WTC11 (cell line): ENCODE measurements at regions not wholly inside any gene's neighbourhood (a gene's known extent, or its start where the extent isn't known, plus 50 kb on each side); places are given as distances from the start of the nearest gene placed in this dataset.

Experiments used
- ATAC-seq: fragments of 200-7000 bp; cut with Tn5 transposase; 2 replicates; pipeline ENCODE4 v1.10.0; 2021; ENCODE audit warnings: mild to moderate bottlenecking, moderate library complexity
- CTCF ChIA-PET: fragments of 300-600 bp; sonication (Branson Sonifier 250); formaldehyde crosslinking; loops from one replicate; lab custom pipeline; 2021; ENCODE audit warnings: antibody characterized with exemption; lab: Charles Lee
- POLR2A ChIA-PET: fragments of 350-600 bp; sonication (Branson Sonifier 250); formaldehyde crosslinking; loops from one replicate; lab custom pipeline; 2021; ENCODE audit warnings: antibody characterized with exemption; lab: Charles Lee
- DNase-seq: peaks from one replicate; pipeline ENCODE4 v3.0.0; 2021; ENCODE audit warnings: low spot score
- H3K27ac Mint-ChIP-seq: 2 replicates; pipeline ENCODE4 v1.8.0; 2021; ENCODE audit warnings: mixed read lengths
- H3K27me3 Mint-ChIP-seq: 2 replicates; pipeline ENCODE4 v1.8.0; 2021; ENCODE audit warnings: low read depth, mild to moderate bottlenecking, moderate library complexity, mixed read lengths
- H3K36me3 Mint-ChIP-seq: 2 replicates; pipeline ENCODE4 v1.8.0; 2021; ENCODE audit warnings: mixed read lengths
- H3K4me1 Mint-ChIP-seq: 2 replicates; pipeline ENCODE4 v1.8.0; 2022; ENCODE audit warnings: mixed read lengths
- H3K4me3 Mint-ChIP-seq: 2 replicates; pipeline ENCODE4 v1.8.0; 2021; ENCODE audit warnings: mild to moderate bottlenecking, moderate library complexity, mixed read lengths
- H3K9me3 Mint-ChIP-seq: 2 replicates; pipeline ENCODE4 v1.8.0; 2021; ENCODE audit warnings: mixed read lengths
- CREB1 ChIP-seq: sonication (generic); formaldehyde crosslinking; IDR thresholded peaks from 2 replicates; pipeline ENCODE4 v1.8.0; 2023; ENCODE audit warnings: mild to moderate bottlenecking, missing genetic modification reagents
- ETV6 ChIP-seq: sonication (generic); formaldehyde crosslinking; IDR thresholded peaks from 2 replicates; pipeline ENCODE4 v1.8.1; 2022; ENCODE audit warnings: mild to moderate bottlenecking, missing genetic modification reagents
- GTF2I ChIP-seq: fragments of 250-450 bp; sonication (Bioruptor Pico); conservative IDR thresholded peaks from 2 replicates; pipeline ENCODE4 v1.4.0; 2021; ENCODE audit warnings: mild to moderate bottlenecking
- HMGA2 ChIP-seq: fragments of 250-450 bp; sonication (Bioruptor Pico); IDR thresholded peaks from 2 replicates; pipeline ENCODE4 v1.4.0; 2021; ENCODE audit warnings: mild to moderate bottlenecking, moderate library complexity
- JAZF1 ChIP-seq: fragments of 250-450 bp; sonication (Bioruptor Pico); IDR thresholded peaks from 2 replicates; pipeline ENCODE4 v1.9.0; 2021; ENCODE audit warnings: moderate library complexity, mild to moderate bottlenecking, inconsistent platforms
- PRRX2 ChIP-seq: fragments of 250-450 bp; sonication (Bioruptor Pico); IDR thresholded peaks from 2 replicates; pipeline ENCODE4 v1.8.0; 2021; ENCODE audit warnings: mild to moderate bottlenecking
- SMAD3 ChIP-seq: sonication (generic); formaldehyde crosslinking; IDR thresholded peaks from 2 replicates; pipeline ENCODE4 v1.8.0; 2022; ENCODE audit warnings: missing genetic modification reagents, mild to moderate bottlenecking, borderline replicate concordance
- TEAD1 ChIP-seq: sonication (generic); formaldehyde crosslinking; IDR thresholded peaks from 2 replicates; pipeline ENCODE4 v1.8.0; 2022; ENCODE audit warnings: mild to moderate bottlenecking, missing genetic modification reagents
- ZNF121 ChIP-seq: sonication (generic); formaldehyde crosslinking; IDR thresholded peaks from 2 replicates; pipeline ENCODE4 v1.8.0; 2023; ENCODE audit warnings: missing genetic modification reagents
- ZNF671 ChIP-seq: fragments of 250-450 bp; sonication (Bioruptor Pico); IDR thresholded peaks from 2 replicates; pipeline ENCODE4 v1.8.0; 2021; ENCODE audit warnings: mild to moderate bottlenecking
- TF ChIP-seq, protein P1 (sequence below): fragments of 200-600 bp; IDR thresholded peaks from 2 replicates; pipeline ENCODE4 v1.8.0; 2022; ENCODE audit warnings: antibody characterized with exemption
- TF ChIP-seq, protein P2 (sequence below): fragments of 250-450 bp; sonication (Bioruptor Pico); IDR thresholded peaks from 2 replicates; pipeline ENCODE4 v1.9.0; 2021; ENCODE audit warnings: moderate library complexity, mild to moderate bottlenecking, inconsistent platforms, borderline replicate concordance
- TF ChIP-seq, protein P3 (sequence below): fragments of 250-450 bp; sonication (Bioruptor Pico); IDR thresholded peaks from 2 replicates; pipeline ENCODE4 v1.9.0; 2021; ENCODE audit warnings: mild to moderate bottlenecking
- TF ChIP-seq, protein P4 (sequence below): sonication (generic); formaldehyde crosslinking; IDR thresholded peaks from 2 replicates; pipeline ENCODE4 v1.8.1; 2022; ENCODE audit warnings: missing genetic modification reagents, borderline replicate concordance
- TF ChIP-seq, protein P5 (sequence below): sonication (generic); formaldehyde crosslinking; IDR thresholded peaks from 2 replicates; pipeline ENCODE4 v1.8.1; 2023; ENCODE audit warnings: mild to moderate bottlenecking, missing genetic modification reagents, moderate library complexity
- TF ChIP-seq, protein P6 (sequence below): fragments of 250-450 bp; sonication (Bioruptor Pico); IDR thresholded peaks from 2 replicates; pipeline ENCODE4 v1.9.0; 2021; ENCODE audit warnings: mild to moderate bottlenecking, borderline replicate concordance
- TF ChIP-seq, protein P7 (sequence below): sonication (generic); formaldehyde crosslinking; IDR thresholded peaks from 2 replicates; pipeline ENCODE4 v1.8.0; 2022; ENCODE audit warnings: mild to moderate bottlenecking, missing genetic modification reagents

DNA sequence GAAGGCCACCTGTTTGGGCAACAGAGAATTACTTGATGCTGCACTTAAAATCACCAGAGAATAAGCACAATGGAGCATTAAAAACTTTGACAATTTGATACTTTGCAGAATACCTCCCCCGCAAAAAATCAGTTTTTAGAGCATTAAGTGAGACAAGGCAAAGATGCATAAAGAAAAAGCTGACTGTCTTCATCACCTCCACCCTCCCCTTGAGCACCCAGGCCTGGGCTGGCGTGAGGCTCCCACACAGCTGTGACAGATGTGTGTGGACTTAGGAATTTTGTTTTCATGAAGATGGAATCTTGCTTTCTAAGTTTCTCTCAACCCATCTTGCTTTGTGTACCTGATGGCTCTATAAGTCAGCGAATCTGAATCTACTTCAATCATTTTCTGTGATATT, 242.2 kb downstream of the EMX2 start (continued):
- TF ChIP-seq GTF2I (CRISPR knock-in tag), result no peak
- TF ChIP-seq TEAD1 (CRISPR knock-in tag), result no peak
- TF ChIP-seq ZNF121 (CRISPR knock-in tag), result no peak

DNA sequence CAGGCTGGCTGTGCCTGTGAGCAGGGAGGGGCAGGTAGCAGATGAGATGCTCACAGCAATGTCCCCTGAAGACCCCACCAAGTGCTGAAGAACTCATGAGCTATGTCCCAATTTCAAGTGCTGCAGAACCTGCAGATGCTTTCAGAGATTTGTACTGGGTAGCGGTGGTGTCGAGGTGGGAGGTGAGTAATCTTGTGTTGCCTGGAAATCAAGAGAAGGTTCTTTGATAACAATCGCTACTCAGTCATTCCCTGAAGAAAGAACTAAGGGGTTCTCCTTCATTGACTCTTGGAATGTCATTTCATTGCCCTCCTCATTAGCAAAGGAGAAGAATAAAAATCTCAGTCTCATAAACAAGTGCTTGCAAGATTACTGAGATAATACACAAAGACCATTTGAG, 246.4 kb downstream of the EMX2 start:
- DNase-seq (no peak), ATAC-seq (no peak)
- Mint-ChIP-seq H3K27me3 (no peaks in the 10 kb centered on the region; the same call in 1 of the 2 replicates), H3K36me3 (no peaks in the 10 kb centered on the region), H3K4me1 (no peaks in the 10 kb centered on the region), H3K4me3 (no peak overlapping the region), H3K27ac (no peak overlapping the region), H3K9me3 (no peaks in the 10 kb centered on the region; the same call in 1 of the 2 replicates)
- CTCF ChIA-PET, result no interaction called here
- POLR2A ChIA-PET, result no interaction called here
- no peak for TF ChIP-seq ZNF671 (CRISPR knock-in tag)
- TF ChIP-seq, protein P1, sequence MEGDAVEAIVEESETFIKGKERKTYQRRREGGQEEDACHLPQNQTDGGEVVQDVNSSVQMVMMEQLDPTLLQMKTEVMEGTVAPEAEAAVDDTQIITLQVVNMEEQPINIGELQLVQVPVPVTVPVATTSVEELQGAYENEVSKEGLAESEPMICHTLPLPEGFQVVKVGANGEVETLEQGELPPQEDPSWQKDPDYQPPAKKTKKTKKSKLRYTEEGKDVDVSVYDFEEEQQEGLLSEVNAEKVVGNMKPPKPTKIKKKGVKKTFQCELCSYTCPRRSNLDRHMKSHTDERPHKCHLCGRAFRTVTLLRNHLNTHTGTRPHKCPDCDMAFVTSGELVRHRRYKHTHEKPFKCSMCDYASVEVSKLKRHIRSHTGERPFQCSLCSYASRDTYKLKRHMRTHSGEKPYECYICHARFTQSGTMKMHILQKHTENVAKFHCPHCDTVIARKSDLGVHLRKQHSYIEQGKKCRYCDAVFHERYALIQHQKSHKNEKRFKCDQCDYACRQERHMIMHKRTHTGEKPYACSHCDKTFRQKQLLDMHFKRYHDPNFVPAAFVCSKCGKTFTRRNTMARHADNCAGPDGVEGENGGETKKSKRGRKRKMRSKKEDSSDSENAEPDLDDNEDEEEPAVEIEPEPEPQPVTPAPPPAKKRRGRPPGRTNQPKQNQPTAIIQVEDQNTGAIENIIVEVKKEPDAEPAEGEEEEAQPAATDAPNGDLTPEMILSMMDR, result no peak
- TF ChIP-seq, protein P2, sequence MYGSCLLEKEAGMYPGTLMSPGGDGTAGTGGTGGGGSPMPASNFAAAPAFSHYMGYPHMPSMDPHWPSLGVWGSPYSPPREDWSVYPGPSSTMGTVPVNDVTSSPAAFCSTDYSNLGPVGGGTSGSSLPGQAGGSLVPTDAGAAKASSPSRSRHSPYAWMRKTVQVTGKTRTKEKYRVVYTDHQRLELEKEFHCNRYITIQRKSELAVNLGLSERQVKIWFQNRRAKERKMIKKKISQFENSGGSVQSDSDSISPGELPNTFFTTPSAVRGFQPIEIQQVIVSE (CRISPR knock-in tag), result no peak
- TF ChIP-seq PRRX2 (CRISPR knock-in tag), result no peak
- TF ChIP-seq JAZF1 (CRISPR knock-in tag), result no peak
- TF ChIP-seq, protein P3, sequence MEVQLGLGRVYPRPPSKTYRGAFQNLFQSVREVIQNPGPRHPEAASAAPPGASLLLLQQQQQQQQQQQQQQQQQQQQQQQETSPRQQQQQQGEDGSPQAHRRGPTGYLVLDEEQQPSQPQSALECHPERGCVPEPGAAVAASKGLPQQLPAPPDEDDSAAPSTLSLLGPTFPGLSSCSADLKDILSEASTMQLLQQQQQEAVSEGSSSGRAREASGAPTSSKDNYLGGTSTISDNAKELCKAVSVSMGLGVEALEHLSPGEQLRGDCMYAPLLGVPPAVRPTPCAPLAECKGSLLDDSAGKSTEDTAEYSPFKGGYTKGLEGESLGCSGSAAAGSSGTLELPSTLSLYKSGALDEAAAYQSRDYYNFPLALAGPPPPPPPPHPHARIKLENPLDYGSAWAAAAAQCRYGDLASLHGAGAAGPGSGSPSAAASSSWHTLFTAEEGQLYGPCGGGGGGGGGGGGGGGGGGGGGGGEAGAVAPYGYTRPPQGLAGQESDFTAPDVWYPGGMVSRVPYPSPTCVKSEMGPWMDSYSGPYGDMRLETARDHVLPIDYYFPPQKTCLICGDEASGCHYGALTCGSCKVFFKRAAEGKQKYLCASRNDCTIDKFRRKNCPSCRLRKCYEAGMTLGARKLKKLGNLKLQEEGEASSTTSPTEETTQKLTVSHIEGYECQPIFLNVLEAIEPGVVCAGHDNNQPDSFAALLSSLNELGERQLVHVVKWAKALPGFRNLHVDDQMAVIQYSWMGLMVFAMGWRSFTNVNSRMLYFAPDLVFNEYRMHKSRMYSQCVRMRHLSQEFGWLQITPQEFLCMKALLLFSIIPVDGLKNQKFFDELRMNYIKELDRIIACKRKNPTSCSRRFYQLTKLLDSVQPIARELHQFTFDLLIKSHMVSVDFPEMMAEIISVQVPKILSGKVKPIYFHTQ (CRISPR knock-in tag), result no peak
- no peak for TF ChIP-seq HMGA2 (CRISPR knock-in tag)
- TF ChIP-seq, protein P4, sequence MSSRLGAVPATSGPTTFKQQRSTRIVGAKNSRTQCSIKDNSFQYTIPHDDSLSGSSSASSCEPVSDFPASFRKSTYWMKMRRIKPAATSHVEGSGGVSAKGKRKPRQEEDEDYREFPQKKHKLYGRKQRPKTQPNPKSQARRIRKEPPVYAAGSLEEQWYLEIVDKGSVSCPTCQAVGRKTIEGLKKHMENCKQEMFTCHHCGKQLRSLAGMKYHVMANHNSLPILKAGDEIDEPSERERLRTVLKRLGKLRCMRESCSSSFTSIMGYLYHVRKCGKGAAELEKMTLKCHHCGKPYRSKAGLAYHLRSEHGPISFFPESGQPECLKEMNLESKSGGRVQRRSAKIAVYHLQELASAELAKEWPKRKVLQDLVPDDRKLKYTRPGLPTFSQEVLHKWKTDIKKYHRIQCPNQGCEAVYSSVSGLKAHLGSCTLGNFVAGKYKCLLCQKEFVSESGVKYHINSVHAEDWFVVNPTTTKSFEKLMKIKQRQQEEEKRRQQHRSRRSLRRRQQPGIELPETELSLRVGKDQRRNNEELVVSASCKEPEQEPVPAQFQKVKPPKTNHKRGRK (CRISPR knock-in tag), result no peak
- TF ChIP-seq, protein P5, sequence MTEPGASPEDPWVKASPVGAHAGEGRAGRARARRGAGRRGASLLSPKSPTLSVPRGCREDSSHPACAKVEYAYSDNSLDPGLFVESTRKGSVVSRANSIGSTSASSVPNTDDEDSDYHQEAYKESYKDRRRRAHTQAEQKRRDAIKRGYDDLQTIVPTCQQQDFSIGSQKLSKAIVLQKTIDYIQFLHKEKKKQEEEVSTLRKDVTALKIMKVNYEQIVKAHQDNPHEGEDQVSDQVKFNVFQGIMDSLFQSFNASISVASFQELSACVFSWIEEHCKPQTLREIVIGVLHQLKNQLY (CRISPR knock-in tag), result no peak

DNA sequence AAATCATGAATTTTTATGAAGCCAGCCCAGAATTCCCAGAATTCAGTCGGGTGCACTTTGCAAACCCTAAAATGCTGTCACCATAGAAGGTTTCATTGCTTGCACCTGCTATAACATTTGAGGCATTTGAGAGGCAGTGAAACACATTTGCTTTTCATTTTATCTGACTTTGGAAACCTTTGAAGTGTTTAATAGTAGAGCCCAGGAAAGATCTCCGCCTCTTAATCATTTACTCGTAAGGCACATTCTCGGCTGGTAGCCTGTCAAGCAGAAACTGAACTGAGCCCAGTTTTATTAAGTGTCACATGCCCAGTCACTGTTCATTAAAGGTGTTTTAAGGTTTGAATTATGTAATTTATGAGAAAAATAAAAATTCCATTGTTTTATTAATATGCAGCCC, 247.6 kb downstream of the EMX2 start:
- TF ChIP-seq SMAD3 (CRISPR knock-in tag) (no peak), ZNF121 (CRISPR knock-in tag) (no peak), CREB1 (CRISPR knock-in tag) (no peak), ETV6 (CRISPR knock-in tag) (no peak)
- TF ChIP-seq, protein P5 (CRISPR knock-in tag), result no peak
- TF ChIP-seq, protein P6, sequence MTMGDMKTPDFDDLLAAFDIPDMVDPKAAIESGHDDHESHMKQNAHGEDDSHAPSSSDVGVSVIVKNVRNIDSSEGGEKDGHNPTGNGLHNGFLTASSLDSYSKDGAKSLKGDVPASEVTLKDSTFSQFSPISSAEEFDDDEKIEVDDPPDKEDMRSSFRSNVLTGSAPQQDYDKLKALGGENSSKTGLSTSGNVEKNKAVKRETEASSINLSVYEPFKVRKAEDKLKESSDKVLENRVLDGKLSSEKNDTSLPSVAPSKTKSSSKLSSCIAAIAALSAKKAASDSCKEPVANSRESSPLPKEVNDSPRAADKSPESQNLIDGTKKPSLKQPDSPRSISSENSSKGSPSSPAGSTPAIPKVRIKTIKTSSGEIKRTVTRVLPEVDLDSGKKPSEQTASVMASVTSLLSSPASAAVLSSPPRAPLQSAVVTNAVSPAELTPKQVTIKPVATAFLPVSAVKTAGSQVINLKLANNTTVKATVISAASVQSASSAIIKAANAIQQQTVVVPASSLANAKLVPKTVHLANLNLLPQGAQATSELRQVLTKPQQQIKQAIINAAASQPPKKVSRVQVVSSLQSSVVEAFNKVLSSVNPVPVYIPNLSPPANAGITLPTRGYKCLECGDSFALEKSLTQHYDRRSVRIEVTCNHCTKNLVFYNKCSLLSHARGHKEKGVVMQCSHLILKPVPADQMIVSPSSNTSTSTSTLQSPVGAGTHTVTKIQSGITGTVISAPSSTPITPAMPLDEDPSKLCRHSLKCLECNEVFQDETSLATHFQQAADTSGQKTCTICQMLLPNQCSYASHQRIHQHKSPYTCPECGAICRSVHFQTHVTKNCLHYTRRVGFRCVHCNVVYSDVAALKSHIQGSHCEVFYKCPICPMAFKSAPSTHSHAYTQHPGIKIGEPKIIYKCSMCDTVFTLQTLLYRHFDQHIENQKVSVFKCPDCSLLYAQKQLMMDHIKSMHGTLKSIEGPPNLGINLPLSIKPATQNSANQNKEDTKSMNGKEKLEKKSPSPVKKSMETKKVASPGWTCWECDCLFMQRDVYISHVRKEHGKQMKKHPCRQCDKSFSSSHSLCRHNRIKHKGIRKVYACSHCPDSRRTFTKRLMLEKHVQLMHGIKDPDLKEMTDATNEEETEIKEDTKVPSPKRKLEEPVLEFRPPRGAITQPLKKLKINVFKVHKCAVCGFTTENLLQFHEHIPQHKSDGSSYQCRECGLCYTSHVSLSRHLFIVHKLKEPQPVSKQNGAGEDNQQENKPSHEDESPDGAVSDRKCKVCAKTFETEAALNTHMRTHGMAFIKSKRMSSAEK (CRISPR knock-in tag), result no peak
- TF ChIP-seq, protein P7, sequence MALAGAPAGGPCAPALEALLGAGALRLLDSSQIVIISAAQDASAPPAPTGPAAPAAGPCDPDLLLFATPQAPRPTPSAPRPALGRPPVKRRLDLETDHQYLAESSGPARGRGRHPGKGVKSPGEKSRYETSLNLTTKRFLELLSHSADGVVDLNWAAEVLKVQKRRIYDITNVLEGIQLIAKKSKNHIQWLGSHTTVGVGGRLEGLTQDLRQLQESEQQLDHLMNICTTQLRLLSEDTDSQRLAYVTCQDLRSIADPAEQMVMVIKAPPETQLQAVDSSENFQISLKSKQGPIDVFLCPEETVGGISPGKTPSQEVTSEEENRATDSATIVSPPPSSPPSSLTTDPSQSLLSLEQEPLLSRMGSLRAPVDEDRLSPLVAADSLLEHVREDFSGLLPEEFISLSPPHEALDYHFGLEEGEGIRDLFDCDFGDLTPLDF (CRISPR knock-in tag), result no peak
- TF ChIP-seq, protein P4 (CRISPR knock-in tag), result no peak
- Mint-ChIP-seq H3K36me3 (no peaks in the 10 kb centered on the region), H3K27me3 (no peaks in the 10 kb centered on the region; the same call in 1 of the 2 replicates), H3K27ac (no peak overlapping the region), H3K4me1 (no peaks in the 10 kb centered on the region), H3K9me3 (no peaks in the 10 kb centered on the region; the same call in 1 of the 2 replicates), H3K4me3 (no peak overlapping the region)
- ChIA-PET CTCF (no interaction called here), POLR2A (no interaction called here)
- ATAC-seq (no peak), DNase-seq (no peak)
